ENCODE measurements at regions not wholly inside any gene's neighbourhood (a gene's known extent, or its start where the extent isn't known, plus 50 kb on each side); places are given as distances from the start of the nearest gene placed in this dataset.

GRCh38 chr10:93178226-93178625 lies 104.5 kb downstream of the CYP26A1 start:
- DNase-seq (ENCODE audit: low read depth) = no peak

- DNase-seq (ENCODE audit: low read depth) = peak; percentile 90
Observed at GRCh38 chr10:93180482-93180931, 106.8 kb downstream of the CYP26A1 start.

- no peak for DNase-seq (ENCODE audit: low read depth)
Observed at GRCh38 chr10:93181271-93182048, 107.8 kb downstream of the CYP26A1 start.

GRCh38 chr10:93182049-93182327 lies 108.3 kb downstream of the CYP26A1 start:
- DNase-seq (ENCODE audit: low read depth) = no peak

GRCh38 chr10:93182790-93183189 lies 109.1 kb downstream of the CYP26A1 start:
- no peak for DNase-seq (ENCODE audit: low read depth)

- peak; percentile 79 for DNase-seq (ENCODE audit: low read depth)
Observed at GRCh38 chr10:93186653-93187052, 113.0 kb downstream of the CYP26A1 start.

GRCh38 chr10:93189944-93190343 lies 116.3 kb downstream of the CYP26A1 start:
- no peak for DNase-seq (ENCODE audit: low read depth)

GRCh38 chr10:93190372-93190771 lies 116.7 kb downstream of the CYP26A1 start:
- no peak for DNase-seq (ENCODE audit: low read depth)

GRCh38 chr10:93193906-93194305 lies 120.2 kb downstream of the CYP26A1 start:
- no peak for DNase-seq (ENCODE audit: low read depth)

GRCh38 chr10:93198401-93199131 lies 124.9 kb downstream of the CYP26A1 start:
- peak; percentile 73 for DNase-seq (ENCODE audit: low read depth)

GRCh38 chr10:93199191-93199751 lies 125.6 kb downstream of the CYP26A1 start:
- DNase-seq (ENCODE audit: low read depth) = peak; percentile 85

GRCh38 chr10:93204494-93205485 lies 131.1 kb downstream of the CYP26A1 start:
- no peak for DNase-seq (ENCODE audit: low read depth)

- DNase-seq (ENCODE audit: low read depth) = peak; percentile 12
Observed at GRCh38 chr10:93206652-93207051, 133.0 kb downstream of the CYP26A1 start.

- peak; percentile 79 for DNase-seq (ENCODE audit: low read depth)
Observed at GRCh38 chr10:93208717-93209464, 135.2 kb downstream of the CYP26A1 start.

- DNase-seq (ENCODE audit: low read depth) = no peak
Observed at GRCh38 chr10:93211991-93212390, 138.3 kb downstream of the CYP26A1 start.

GRCh38 chr10:93215312-93215711 lies 141.6 kb downstream of the CYP26A1 start:
- DNase-seq (ENCODE audit: low read depth) = no peak

GRCh38 chr10:93216341-93216985 lies 142.8 kb downstream of the CYP26A1 start:
- no peak for DNase-seq (ENCODE audit: low read depth)

GRCh38 chr10:93218386-93218785 lies 144.7 kb downstream of the CYP26A1 start:
- DNase-seq (ENCODE audit: low read depth) = no peak

- DNase-seq (ENCODE audit: low read depth) = no peak
Observed at GRCh38 chr10:93219347-93219746, 145.7 kb downstream of the CYP26A1 start.
